HG03521 (cell line): ENCODE measurements at regions not wholly inside any gene's neighbourhood (a gene's known extent, or its start where the extent isn't known, plus 50 kb on each side); places are given as distances from the start of the nearest gene placed in this dataset.
"Not testable (repeated sequence)": the region's sequence is repeated elsewhere in the genome, so short reads cannot be mapped to it uniquely, and the experiment has no call there.

Experiments used
- ATAC-seq: cut with Tn5 transposase; IDR thresholded peaks from one replicate; pipeline ENCODE4 v1.9.1; 2021; ENCODE audit warnings: mild to moderate bottlenecking, moderate library complexity; ENCODE audit not compliant: unreplicated experiment

DNA sequence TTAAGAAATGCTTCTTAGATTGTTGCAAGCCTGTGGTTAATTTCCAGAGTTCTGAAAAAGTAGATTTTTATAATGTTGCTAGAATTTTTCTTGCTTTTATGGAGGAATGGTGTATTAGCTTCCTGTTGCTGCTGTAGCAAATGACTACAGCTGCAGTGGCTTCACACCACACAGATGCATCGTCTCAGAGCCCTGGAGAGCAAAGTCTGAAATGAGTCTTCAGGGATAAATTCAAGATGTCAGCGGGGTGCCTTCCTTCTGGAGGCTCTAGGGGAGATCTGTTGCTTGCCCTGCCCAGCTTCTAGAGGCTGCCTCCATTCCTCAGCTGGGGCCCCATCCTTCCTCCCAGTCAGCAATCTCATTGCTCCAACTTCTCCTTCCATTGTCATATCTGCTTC, 187.8 kb downstream of the ZNF516 start:
- no peak for ATAC-seq

DNA sequence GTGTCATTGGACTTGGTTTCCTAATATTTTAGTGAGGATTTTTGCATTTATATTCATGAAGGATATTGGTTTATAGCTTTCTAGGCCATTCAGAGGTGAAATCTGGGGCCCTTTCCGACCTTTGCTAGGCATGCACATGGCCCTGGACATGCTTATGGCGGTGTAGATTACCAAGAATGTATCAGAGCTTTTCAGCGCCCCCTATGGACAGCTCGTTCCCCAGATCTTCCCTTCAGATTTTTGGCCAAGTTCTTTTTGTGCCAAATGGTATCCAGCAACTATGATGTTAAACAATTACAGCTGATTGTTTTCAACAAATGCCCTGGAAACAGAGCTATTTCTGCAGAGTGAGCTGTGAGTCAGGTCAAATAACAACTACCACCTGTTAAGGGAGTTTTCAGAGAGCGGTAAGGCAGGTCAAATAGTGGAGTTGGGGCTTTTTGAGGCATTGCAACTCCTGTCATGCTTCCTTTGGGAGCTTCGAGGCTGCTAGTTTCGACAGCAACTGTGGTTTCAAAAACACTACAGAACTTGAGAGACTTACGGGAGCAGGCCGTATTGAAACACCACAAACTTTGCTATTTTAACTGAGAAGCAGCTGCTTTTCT, 188.3 kb downstream of the ZNF516 start:
- ATAC-seq = no peak

GRCh38 chr18:76285866-76286265, 209.2 kb downstream of the ZNF516 start:
- ATAC-seq = no peak

GRCh38 chr18:76281565-76281964, 213.5 kb downstream of the ZNF516 start:
- ATAC-seq = no peak

GRCh38 chr18:76277801-76278200, 217.2 kb downstream of the ZNF516 start:
- no peak for ATAC-seq

GRCh38 chr18:76275727-76276313, 219.2 kb downstream of the ZNF516 start:
- no peak for ATAC-seq

GRCh38 chr18:76274468-76275289, 220.4 kb downstream of the ZNF516 start:
- ATAC-seq = no peak

DNA sequence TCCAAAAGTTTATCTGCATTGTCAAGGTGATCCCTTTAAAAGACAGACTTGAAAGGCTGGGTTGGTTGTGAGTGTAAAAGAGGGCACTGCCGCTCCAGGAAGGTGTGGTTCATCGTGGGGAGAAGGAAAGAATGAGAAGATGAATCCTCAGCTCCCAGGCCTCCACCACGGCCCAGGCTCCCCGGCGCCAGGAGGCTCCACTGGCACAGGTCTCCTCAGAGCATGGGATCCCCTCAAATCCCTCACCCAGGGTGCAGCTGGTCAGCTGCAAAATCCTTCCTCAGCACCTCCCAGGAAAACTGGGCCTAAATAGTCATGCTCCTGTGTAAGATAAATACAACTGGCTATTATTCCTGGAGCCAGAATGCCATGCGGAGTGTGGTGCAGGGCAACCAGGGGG, 221.1 kb downstream of the ZNF516 start:
- no peak for ATAC-seq

DNA sequence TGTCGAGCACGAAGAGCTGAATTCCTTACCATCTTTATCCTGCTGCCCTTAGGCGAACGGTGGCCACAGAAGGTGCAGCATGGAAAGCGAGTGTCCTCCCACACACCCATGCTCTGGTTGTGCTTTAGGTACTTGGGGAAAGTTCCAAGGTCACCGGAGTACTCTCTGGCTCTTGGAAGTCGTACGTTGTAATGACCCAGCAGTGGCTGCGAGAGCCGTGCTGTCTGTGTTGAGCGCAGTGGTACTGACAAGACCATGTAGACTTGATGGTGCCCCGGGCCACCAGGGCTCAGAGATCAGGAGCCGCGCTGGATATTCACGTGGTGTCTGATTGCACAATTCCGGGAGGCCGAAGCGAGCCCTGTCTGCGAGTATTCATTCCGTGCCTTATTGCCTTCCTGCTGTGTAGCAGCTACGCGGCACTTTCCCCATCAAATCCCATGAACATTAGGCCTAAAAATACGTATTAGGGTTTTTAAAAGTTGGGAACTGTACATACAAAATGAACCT, 222.0 kb downstream of the ZNF516 start:
- ATAC-seq = no peak

GRCh38 chr18:76267423-76267822, 227.6 kb downstream of the ZNF516 start:
- not testable (repeated sequence) for ATAC-seq

- no peak for ATAC-seq
Measured at GRCh38 chr18:76266236-76266991, 228.6 kb downstream of the ZNF516 start.

GRCh38 chr18:76265497-76266235, 229.4 kb downstream of the ZNF516 start:
- no peak for ATAC-seq

DNA sequence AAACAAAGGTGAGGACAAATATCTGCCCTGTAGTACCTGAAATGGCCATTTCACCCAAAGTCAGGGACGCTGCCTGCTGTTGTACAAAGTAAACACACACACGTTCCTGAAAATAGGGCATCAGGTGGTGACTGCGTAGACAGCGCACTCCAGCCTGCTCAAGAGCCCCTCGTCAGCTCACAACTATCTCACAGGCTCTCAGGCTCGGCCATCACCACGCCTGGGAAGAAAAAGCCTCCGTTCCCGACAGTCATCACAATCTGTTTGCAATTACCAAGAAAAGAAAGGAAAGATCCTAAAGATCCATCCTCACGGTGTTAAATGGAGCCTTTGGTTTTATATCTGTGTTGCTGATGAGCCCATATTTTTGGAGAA, 230.2 kb downstream of the ZNF516 start:
- ATAC-seq = no peak

DNA sequence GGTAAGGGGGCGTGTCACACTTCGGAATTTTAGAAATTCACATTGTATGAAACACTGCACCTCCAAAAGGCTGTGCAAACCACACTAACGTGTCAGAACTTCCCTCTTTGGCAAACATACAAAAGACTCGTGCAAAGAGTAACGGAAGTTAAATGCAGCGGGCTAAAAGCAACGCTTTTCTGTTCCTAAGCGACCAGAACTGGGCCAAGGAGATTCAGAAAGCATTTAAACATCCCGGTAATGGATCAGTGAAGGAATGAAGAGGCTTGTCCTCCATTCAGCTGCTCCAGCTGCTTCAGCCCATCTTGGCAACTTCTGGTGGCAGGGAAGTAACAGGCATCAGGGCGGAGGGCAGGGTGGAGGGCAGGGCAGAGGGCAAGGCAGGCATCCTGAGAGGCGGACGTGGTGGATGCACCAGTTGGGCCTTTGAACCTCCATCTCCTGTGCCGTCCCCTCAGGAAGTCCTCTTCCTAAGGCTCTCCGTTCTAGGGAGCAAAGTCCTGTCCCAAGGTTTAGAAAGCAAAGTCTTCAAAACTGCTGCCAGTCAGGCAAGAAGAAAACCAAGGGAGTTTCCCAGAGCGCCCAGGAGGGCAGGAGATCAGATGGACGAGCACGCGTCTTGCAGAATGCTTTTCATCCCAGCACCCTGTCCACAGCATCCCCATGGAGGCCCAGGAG, 230.7 kb downstream of the ZNF516 start:
- no peak for ATAC-seq

DNA sequence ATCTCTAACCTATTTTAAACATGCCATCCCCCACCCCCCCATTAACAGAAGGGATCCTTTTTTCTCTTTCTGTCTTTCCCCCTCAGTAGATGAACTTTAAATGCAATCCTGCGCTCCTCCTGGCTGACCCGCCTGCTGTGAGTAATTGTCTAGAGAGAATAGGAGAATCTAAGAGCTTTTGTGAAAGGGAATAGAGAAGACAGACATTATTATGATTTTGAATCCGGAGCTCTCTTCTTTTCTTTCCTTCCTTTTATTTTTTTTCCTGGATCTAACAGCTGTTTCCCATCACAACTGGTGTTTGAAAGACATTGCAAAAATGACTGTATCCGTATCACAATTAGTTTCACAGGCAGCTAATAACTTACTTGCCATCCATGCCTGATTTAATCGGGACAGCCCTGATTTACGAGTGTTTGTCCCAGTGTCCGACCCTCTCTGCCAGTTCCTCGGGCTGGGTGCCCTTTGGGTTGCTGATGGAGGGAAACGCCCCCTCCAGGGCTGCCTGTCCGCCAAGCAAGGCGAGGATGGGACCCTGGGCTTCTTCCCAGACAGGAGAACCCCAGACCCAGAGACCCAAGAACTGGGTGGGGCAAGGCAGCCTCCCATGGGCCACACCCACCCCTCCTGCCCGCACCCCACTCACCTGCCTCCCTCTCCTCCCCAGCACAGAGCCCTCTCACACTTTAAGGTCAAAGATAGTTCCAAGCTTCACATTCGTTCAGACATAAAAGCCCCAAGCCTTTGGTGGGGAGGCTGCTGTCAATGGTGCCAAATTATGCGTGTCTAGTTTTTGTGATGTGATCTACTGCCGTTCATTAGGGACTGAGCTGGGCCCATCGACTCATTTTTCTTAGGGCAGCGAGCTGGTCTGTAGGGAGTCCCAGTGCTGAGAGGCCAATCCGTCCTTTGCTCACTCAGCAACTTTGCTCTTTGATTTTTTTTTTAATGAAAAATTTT, 231.7 kb downstream of the ZNF516 start:
- no peak for ATAC-seq

DNA sequence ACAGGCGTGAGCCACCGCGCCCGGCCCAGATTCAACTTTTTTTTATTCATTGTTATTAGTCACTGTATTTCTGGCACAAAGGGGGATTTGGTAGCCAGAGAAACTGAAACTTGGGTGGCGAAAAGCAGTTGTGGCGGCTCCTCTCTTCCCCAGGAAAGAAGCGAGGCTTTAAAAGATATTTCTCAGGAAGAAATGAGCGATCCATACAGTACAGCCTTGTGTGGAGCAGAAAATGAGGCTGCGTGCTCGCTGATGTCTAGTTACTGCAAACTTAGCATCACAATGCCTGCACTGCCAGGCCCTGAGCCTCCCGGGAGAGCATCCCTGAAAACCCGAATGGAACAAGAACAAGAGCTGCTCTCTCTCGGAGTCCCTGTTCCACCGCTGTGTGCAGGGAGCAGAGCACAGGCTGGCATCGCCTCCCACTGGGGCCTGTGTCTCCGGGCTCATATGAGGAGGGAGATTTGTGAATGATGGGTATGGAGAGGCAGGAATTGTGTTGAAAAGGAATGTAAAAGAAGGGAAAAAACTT, 234.0 kb downstream of the ZNF516 start:
- no peak for ATAC-seq

GRCh38 chr18:76259711-76260110, 235.3 kb downstream of the ZNF516 start:
- no peak for ATAC-seq

DNA sequence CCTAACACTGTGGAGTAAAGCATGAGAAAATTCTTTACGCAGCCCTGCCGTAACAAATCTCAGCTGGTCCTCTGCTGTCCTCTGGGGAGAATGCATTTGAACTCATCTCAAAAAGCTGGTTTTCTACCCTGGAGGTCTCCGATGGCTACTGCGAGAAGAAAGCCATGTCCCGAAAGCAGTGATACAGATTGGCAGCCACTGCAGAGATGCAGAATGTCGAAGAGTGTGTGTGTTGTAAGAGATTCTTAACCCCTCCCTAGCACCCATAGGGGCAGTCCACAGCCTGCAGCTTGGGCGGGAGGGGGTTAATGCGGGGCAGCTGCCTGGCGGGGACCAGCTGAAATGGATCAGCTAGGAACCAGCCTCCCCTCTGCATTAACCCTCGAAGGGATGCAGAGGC, 235.9 kb downstream of the ZNF516 start:
- no peak for ATAC-seq

GRCh38 chr18:76258209-76258608, 236.8 kb downstream of the ZNF516 start:
- ATAC-seq = no peak
